Endothelial cell (in vitro differentiated cells): ENCODE measurements at regions not wholly inside any gene's neighbourhood (a gene's known extent, or its start where the extent isn't known, plus 50 kb on each side); places are given as distances from the start of the nearest gene placed in this dataset.

Experiments used
- DNase-seq: peaks from one replicate; pipeline ENCODE4 v3.0.0; 2021; ENCODE audit warnings: low spot score
- H3K27ac Mint-ChIP-seq: one replicate; pipeline ENCODE4 v1.8.0; 2021; ENCODE audit warnings: mixed read lengths, inconsistent platforms; ENCODE audit not compliant: unreplicated experiment
- H3K27me3 Mint-ChIP-seq: one replicate; pipeline ENCODE4 v1.8.0; 2021; ENCODE audit warnings: mild to moderate bottlenecking, moderate library complexity, mixed read lengths, inconsistent platforms; ENCODE audit not compliant: unreplicated experiment
- H3K36me3 Mint-ChIP-seq: one replicate; pipeline ENCODE4 v1.8.0; 2021; ENCODE audit warnings: mild to moderate bottlenecking, low read depth, mixed read lengths, inconsistent platforms; ENCODE audit not compliant: unreplicated experiment
- H3K4me1 Mint-ChIP-seq: one replicate; pipeline ENCODE4 v1.8.0; 2021; ENCODE audit warnings: mild to moderate bottlenecking, mixed read lengths, inconsistent platforms; ENCODE audit not compliant: unreplicated experiment
- H3K4me3 Mint-ChIP-seq: one replicate; pipeline ENCODE4 v1.8.0; 2021; ENCODE audit warnings: mild to moderate bottlenecking, mixed read lengths, inconsistent platforms; ENCODE audit not compliant: unreplicated experiment
- H3K9me3 Mint-ChIP-seq: one replicate; pipeline ENCODE4 v1.8.0; 2021; ENCODE audit warnings: mixed read lengths, inconsistent platforms; ENCODE audit not compliant: unreplicated experiment
- TF ChIP-seq, protein P1 (sequence below): fragments of 200-600 bp; sonication (generic); IDR thresholded peaks from one replicate; pipeline ENCODE4 v1.5.0; 2021; ENCODE audit warnings: antibody characterized with exemption; ENCODE audit not compliant: unreplicated experiment

DNA sequence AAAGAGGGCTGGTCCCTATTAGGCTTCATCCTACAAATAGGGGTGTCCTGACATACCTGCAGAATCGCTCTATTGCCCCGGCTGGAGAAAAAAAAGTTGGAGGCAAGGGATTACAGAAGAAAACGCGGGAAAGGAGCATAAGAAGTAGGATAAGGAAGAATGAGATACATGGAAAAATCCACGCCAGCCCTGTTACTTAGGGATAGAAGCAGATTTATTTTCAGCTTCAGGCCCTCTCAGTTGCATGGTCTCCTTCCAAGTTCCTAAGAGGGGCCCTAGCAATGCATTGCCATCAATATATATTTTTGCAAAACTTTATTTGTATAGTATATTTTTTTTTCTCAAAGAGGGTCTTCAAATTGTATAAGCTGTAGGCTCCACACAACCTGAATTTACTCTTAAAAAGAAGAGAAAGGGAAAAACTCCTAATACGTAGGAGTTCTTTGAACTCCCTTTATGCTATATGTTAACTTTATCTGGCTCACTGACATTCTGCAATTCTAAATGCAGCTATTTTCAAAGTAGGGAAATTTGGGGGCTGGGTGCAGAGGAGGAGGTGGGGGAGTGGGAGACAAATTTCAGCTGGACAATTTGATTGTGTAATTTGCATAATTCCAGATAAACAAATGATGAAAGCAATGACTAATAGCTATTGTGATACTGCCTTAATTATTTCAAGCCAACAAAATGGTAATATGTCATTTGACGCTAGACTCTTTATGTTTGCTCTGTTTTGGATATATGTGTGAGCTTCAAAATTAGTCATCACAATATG is 137.7 kb upstream of the TRHDE start:
- TF ChIP-seq, protein P1, sequence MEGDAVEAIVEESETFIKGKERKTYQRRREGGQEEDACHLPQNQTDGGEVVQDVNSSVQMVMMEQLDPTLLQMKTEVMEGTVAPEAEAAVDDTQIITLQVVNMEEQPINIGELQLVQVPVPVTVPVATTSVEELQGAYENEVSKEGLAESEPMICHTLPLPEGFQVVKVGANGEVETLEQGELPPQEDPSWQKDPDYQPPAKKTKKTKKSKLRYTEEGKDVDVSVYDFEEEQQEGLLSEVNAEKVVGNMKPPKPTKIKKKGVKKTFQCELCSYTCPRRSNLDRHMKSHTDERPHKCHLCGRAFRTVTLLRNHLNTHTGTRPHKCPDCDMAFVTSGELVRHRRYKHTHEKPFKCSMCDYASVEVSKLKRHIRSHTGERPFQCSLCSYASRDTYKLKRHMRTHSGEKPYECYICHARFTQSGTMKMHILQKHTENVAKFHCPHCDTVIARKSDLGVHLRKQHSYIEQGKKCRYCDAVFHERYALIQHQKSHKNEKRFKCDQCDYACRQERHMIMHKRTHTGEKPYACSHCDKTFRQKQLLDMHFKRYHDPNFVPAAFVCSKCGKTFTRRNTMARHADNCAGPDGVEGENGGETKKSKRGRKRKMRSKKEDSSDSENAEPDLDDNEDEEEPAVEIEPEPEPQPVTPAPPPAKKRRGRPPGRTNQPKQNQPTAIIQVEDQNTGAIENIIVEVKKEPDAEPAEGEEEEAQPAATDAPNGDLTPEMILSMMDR = no peak
- H3K27ac Mint-ChIP-seq = no peak overlapping the region
- H3K4me1 Mint-ChIP-seq = peaks cover 5% of the 10 kb centered on the region
- no peaks in the 10 kb centered on the region for H3K27me3 Mint-ChIP-seq
- H3K4me3 Mint-ChIP-seq = no peak overlapping the region
- H3K36me3 Mint-ChIP-seq = no peaks in the 10 kb centered on the region
- no peaks in the 10 kb centered on the region for H3K9me3 Mint-ChIP-seq
- no peak for DNase-seq

GRCh38 chr12:72135021-72135301 is 137.2 kb upstream of the TRHDE start:
- TF ChIP-seq, protein P1 = no peak
- Mint-ChIP-seq H3K27ac (no peak overlapping the region), H3K27me3 (no peaks in the 10 kb centered on the region), H3K4me1 (peaks cover 5% of the 10 kb centered on the region), H3K4me3 (no peak overlapping the region), H3K9me3 (no peaks in the 10 kb centered on the region), H3K36me3 (no peaks in the 10 kb centered on the region)
- DNase-seq = no peak

DNA sequence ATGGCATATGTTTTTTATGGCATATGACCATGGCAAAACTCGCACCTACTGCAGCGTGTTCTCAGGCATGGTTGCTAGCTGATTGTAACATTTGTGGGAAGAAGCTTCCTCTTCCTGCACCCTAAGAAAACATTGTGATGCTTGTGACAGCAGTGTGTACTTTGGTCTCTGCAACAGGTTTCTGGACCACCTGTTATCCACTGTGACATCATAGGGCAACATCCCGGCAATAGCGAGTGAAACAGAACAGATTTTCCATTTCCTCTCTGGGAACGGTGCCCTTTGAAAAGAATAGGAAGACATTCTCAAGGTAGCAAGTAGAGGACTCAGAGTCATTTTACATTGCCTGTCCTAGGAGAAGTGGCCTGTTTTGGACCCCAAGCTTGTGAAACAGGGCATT is 135.4 kb upstream of the TRHDE start:
- Mint-ChIP-seq H3K27me3 (peaks cover 2% of the 10 kb centered on the region), H3K27ac (no peak overlapping the region), H3K4me3 (no peak overlapping the region), H3K36me3 (no peaks in the 10 kb centered on the region), H3K9me3 (no peaks in the 10 kb centered on the region), H3K4me1 (peaks cover 5% of the 10 kb centered on the region)
- DNase-seq = no peak
- TF ChIP-seq, protein P1 = no peak

DNA sequence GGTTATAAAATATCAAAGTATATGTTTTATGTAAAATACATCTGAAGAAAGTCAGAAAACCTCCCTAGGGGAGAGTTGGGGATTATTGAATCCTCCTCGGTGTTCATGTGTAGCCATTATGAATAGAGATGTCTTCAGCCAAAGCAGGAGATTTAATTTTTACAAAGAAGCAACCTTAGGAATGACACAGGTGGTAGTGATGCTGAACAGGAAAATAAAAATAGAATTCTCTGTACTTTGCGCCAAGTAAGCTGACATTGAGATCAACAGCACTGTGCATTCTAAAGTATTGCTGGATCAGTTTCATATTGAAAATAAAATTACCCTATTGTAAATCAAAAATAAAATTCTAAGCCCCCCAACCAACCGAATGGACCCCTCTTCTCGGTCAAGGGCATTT is 132.8 kb upstream of the TRHDE start:
- no peak overlapping the region for H3K27ac Mint-ChIP-seq
- no peak for DNase-seq
- H3K36me3 Mint-ChIP-seq = no peaks in the 10 kb centered on the region
- H3K27me3 Mint-ChIP-seq = peaks cover 2% of the 10 kb centered on the region
- no peak overlapping the region for H3K4me3 Mint-ChIP-seq
- H3K9me3 Mint-ChIP-seq = peaks cover 8% of the 10 kb centered on the region
- peaks cover 5% of the 10 kb centered on the region for H3K4me1 Mint-ChIP-seq
- TF ChIP-seq, protein P1 = no peak

DNA sequence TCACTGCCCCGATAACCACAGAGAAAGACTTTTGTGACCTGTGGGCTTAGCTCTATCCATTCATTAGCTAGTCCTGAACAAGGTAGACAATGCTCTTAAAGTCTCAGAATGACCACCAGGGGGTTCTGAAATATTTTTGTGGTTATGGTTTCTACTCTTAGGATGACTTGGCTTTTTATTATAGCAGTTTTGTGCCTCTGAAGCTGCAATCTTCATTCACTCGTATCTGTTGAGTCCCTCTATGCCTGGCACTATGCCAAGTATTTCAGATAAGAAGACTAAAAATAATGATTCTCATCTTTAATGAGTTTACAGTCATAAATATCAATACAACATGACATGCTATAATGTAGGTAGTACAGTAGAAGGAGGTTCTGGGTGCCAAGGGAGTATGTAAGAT is 130.8 kb upstream of the TRHDE start:
- DNase-seq = no peak
- H3K4me3 Mint-ChIP-seq = no peak overlapping the region
- TF ChIP-seq, protein P1 = peak; percentile 35
- H3K9me3 Mint-ChIP-seq = peaks cover 8% of the 10 kb centered on the region
- H3K4me1 Mint-ChIP-seq = peaks cover 5% of the 10 kb centered on the region
- H3K27me3 Mint-ChIP-seq = peaks cover 2% of the 10 kb centered on the region
- no peaks in the 10 kb centered on the region for H3K36me3 Mint-ChIP-seq
- no peak overlapping the region for H3K27ac Mint-ChIP-seq
